ENCODE measurements at regions not wholly inside any gene's neighbourhood (a gene's known extent, or its start where the extent isn't known, plus 50 kb on each side); places are given as distances from the start of the nearest gene placed in this dataset.

DNA sequence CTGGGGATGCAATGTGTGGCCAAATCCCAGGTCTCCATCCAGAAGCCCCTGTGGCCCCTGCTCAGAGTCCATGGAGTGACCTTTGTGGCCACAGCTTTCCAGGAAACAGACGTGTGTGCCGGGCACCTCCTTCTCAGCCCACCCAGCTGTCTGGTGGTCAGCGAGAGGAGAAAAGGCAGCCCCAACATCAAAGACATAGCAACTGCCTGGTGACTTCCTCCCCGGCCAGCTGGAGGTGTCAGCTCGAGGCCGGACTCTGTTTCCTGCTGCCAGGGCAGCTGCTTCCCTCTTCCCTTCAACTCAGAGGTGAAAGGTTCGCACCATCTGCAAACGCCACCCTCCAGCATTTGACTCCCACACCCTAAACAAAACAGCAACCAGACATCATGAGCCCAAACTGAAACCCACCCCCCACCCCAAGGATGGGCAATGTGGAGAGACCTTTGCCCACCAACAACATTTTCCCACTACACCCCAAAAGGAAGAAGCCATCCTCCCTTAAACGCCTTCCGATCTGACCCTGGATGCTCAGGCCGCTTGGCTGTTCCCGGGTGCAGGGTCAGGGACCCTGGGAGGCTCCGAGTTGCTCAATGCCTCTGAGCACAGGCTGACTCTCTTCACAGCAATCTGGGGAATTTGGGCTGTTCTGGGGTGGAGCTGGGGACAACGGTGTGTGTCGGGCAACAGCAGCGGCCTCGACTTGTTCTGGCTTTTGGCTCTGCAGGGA is 162.3 kb downstream of the PSMG1 start:
- H2BK20ac ChIP-seq (ENCODE audit: low read depth, low read length): peak overlapping the region; percentile 100
- peaks cover 35% of the 10 kb centered on the region for H3K4me1 ChIP-seq (ENCODE audit: control insufficient read depth, insufficient read depth, low read length)
- no peak overlapping the region for H3K4me3 ChIP-seq (ENCODE audit: insufficient read depth, low read depth, low read length)
- H4K8ac ChIP-seq (ENCODE audit: low read depth in 2 of 2, low read length in 2 of 2): peak overlapping the region; percentile 96 to 98
- peak overlapping the region; percentile 88 for H3K27ac ChIP-seq (ENCODE audit: insufficient read depth, low read length)
- dilution Hi-C loops (cut with HindIII; ENCODE audit: low sequenced_read_pairs, unreplicated experiment): no loop called here
- H2AK9ac ChIP-seq (replicated peaks; ENCODE audit: low read depth, low read length, poor library complexity): peak overlapping the region; percentile 97
- DNase-seq: peak; percentile 74
- POLR2A ChIA-PET (ENCODE audit: unreplicated experiment): interaction anchor here (0.5 kb wide), 1 partner anchor 295 kb away, joined by 3 read pairs; no protein-coding TSS in a partner anchor
- peak overlapping the region; percentile 98 for H3K23ac ChIP-seq (ENCODE audit: low read depth, low read length)
- peak overlapping the region; percentile 78 for H3K56ac ChIP-seq (ENCODE audit: extremely low read depth, insufficient read depth, low read length)
- 50% methylated on average over 2 of the region's 17 CpGs; no CpG with 5 or more reads in 1 of the 2 experiments for WGBS, 2 experiments (ENCODE audit: extremely low coverage in 2 of 2, insufficient read length in 1 of 2)
- CTCF ChIA-PET: no interaction called here
- H2BK15ac ChIP-seq (ENCODE audit: low read depth, low read length): peak overlapping the region; percentile 100
- intact Hi-C loops (cut with micrococcal nuclease): loop anchor here (5.0 kb wide), 1 partner anchor 199 kb away; no protein-coding TSS in a partner anchor
- peak overlapping the region; percentile 99 for H3K4ac ChIP-seq (ENCODE audit: low read depth, low read length)
- H4K20me1 ChIP-seq (ENCODE audit: insufficient read depth, low read length): no peaks in the 10 kb centered on the region
- in situ Hi-C loops (cut with MboI; ENCODE audit: low sequenced_read_pairs): no loop called here
- BruUV-seq (replicated peaks): no TSS peak
- H4K5ac ChIP-seq (ENCODE audit: low read depth, low read length): peak overlapping the region; percentile 97
- H3K36me3 ChIP-seq (ENCODE audit: control insufficient read depth, insufficient read depth, low read length): no peaks in the 10 kb centered on the region
- peak overlapping the region; percentile 75 for H3K9ac ChIP-seq (ENCODE audit: low read depth, low read length)
- H3K14ac ChIP-seq (replicated peaks; ENCODE audit: low read depth, low read length): peak overlapping the region; percentile 98
- peak overlapping the region; percentile 99 for H2BK120ac ChIP-seq (ENCODE audit: low read depth, low read length)
- H3K9me3 ChIP-seq (ENCODE audit: control insufficient read depth, insufficient read depth, low read length): peaks cover 4% of the 10 kb centered on the region
- peak overlapping the region; percentile 94 for H3K18ac ChIP-seq (ENCODE audit: low read depth, low read length)
- H4K91ac ChIP-seq (ENCODE audit: insufficient read depth, low read depth, low read length): peak overlapping the region; percentile 100
- peaks cover 0 to 9% of the 10 kb centered on the region in 2 experiments; a peak in 1 of 4 replicates for H3K79me1 ChIP-seq (ENCODE audit: low read depth in 1 of 2, low read length in 2 of 2)
- peak overlapping the region; percentile 34 for H3K4me2 ChIP-seq (ENCODE audit: low read depth, low read length)
- no peaks in the 10 kb centered on the region for H3K27me3 ChIP-seq (ENCODE audit: control insufficient read depth, insufficient read depth, low read length)
- peak overlapping the region; percentile 92 for H2AFZ ChIP-seq (replicated peaks; ENCODE audit: low read length, poor library complexity)
- H2BK5ac ChIP-seq (ENCODE audit: low read depth, low read length, poor library complexity, severe bottlenecking): peak overlapping the region; percentile 97
- ATAC-seq (ENCODE audit: low read depth): peak; percentile 97
- peaks cover 32% of the 10 kb centered on the region for H3K9me1 ChIP-seq (ENCODE audit: insufficient read depth, low read length)
- peak overlapping the region; percentile 98 for H2AK5ac ChIP-seq (ENCODE audit: low read depth, low read length)
- TF ChIP-seq MAZ (IDR thresholded peaks at IDR 0.05; ENCODE audit: borderline replicate concordance, low read depth, low read length) (no peak), RCOR1 (IDR thresholded peaks at IDR 0.05; ENCODE audit: insufficient replicate concordance, low read length) (peak; percentile 22), NFE2L2 (IDR thresholded peaks at IDR 0.05; ENCODE audit: low read depth, low read length) (no peak; the same call in 1 of the 2 replicates), POLR2A (IDR thresholded peaks at IDR 0.05; ENCODE audit: low read depth, low read length) (no peak), MAFK (IDR thresholded peaks at IDR 0.05; ENCODE audit: low read depth, low read length) (no peak), SMC3 (IDR thresholded peaks at IDR 0.05; ENCODE audit: low read depth, low read length) (no peak; the same call in 1 of the 2 replicates), FOS (IDR thresholded peaks at IDR 0.05; ENCODE audit: low read depth, low read length) (peak; percentile 58), CEBPB (IDR thresholded peaks at IDR 0.05; ENCODE audit: low read depth, low read length) (peak; percentile 97), RAD21 (IDR thresholded peaks at IDR 0.05; ENCODE audit: low read length) (peak; percentile 10; the same call in 1 of the 2 replicates), RFX5 (IDR thresholded peaks at IDR 0.05; ENCODE audit: low read depth, low read length) (no peak), CHD1 (IDR thresholded peaks at IDR 0.05; ENCODE audit: low read depth, low read length) (no peak), BHLHE40 (IDR thresholded peaks at IDR 0.05; ENCODE audit: low read depth, low read length) (peak; percentile 44)
- TF ChIP-seq, protein P1, sequence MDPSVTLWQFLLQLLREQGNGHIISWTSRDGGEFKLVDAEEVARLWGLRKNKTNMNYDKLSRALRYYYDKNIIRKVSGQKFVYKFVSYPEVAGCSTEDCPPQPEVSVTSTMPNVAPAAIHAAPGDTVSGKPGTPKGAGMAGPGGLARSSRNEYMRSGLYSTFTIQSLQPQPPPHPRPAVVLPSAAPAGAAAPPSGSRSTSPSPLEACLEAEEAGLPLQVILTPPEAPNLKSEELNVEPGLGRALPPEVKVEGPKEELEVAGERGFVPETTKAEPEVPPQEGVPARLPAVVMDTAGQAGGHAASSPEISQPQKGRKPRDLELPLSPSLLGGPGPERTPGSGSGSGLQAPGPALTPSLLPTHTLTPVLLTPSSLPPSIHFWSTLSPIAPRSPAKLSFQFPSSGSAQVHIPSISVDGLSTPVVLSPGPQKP (IDR thresholded peaks at IDR 0.05; ENCODE audit: borderline replicate concordance, low read depth, low read length): no peak
- TF ChIP-seq, protein P2, sequence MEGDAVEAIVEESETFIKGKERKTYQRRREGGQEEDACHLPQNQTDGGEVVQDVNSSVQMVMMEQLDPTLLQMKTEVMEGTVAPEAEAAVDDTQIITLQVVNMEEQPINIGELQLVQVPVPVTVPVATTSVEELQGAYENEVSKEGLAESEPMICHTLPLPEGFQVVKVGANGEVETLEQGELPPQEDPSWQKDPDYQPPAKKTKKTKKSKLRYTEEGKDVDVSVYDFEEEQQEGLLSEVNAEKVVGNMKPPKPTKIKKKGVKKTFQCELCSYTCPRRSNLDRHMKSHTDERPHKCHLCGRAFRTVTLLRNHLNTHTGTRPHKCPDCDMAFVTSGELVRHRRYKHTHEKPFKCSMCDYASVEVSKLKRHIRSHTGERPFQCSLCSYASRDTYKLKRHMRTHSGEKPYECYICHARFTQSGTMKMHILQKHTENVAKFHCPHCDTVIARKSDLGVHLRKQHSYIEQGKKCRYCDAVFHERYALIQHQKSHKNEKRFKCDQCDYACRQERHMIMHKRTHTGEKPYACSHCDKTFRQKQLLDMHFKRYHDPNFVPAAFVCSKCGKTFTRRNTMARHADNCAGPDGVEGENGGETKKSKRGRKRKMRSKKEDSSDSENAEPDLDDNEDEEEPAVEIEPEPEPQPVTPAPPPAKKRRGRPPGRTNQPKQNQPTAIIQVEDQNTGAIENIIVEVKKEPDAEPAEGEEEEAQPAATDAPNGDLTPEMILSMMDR (conservative IDR thresholded peaks at IDR 0.05; ENCODE audit: low read depth, low read length): no peak
- TF ChIP-seq, protein P3, sequence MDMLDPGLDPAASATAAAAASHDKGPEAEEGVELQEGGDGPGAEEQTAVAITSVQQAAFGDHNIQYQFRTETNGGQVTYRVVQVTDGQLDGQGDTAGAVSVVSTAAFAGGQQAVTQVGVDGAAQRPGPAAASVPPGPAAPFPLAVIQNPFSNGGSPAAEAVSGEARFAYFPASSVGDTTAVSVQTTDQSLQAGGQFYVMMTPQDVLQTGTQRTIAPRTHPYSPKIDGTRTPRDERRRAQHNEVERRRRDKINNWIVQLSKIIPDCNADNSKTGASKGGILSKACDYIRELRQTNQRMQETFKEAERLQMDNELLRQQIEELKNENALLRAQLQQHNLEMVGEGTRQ (IDR thresholded peaks at IDR 0.05; ENCODE audit: low read depth, low read length): no peak
